HG02981 (cell line): ENCODE measurements at regions not wholly inside any gene's neighbourhood (a gene's known extent, or its start where the extent isn't known, plus 50 kb on each side); places are given as distances from the start of the nearest gene placed in this dataset.
"Not testable (repeated sequence)": the region's sequence is repeated elsewhere in the genome, so short reads cannot be mapped to it uniquely, and the experiment has no call there.

Experiments used
- ATAC-seq: cut with Tn5 transposase; IDR thresholded peaks from one replicate; pipeline ENCODE4 v1.9.1; 2021; ENCODE audit warnings: mild to moderate bottlenecking, moderate library complexity; ENCODE audit not compliant: unreplicated experiment

GRCh38 chr5:120306303-120306702 is 157.8 kb upstream of the PRR16 start:
- no peak for ATAC-seq

GRCh38 chr5:120314191-120314590 is 149.9 kb upstream of the PRR16 start:
- ATAC-seq = no peak

GRCh38 chr5:120320626-120321025 is 143.5 kb upstream of the PRR16 start:
- ATAC-seq = no peak

- ATAC-seq = no peak
Measured at GRCh38 chr5:120326651-120327050, 137.4 kb upstream of the PRR16 start.

- no peak for ATAC-seq
Measured at GRCh38 chr5:120327180-120327579, 136.9 kb upstream of the PRR16 start.

- no peak for ATAC-seq
Measured at GRCh38 chr5:120329095-120329494, 135.0 kb upstream of the PRR16 start.

GRCh38 chr5:120330558-120330957 is 133.5 kb upstream of the PRR16 start:
- ATAC-seq = no peak

GRCh38 chr5:120344181-120344580 is 119.9 kb upstream of the PRR16 start:
- no peak for ATAC-seq

- no peak for ATAC-seq
Measured at GRCh38 chr5:120345947-120346346, 118.2 kb upstream of the PRR16 start.

GRCh38 chr5:120351071-120351470 is 113.0 kb upstream of the PRR16 start:
- not testable (repeated sequence) for ATAC-seq

- no peak for ATAC-seq
Measured at GRCh38 chr5:120354126-120354525, 110.0 kb upstream of the PRR16 start.

- ATAC-seq = no peak
Measured at GRCh38 chr5:120358949-120359348, 105.2 kb upstream of the PRR16 start.

- no peak for ATAC-seq
Measured at GRCh38 chr5:120361941-120362340, 102.2 kb upstream of the PRR16 start.

- ATAC-seq = no peak
Measured at GRCh38 chr5:120362426-120362825, 101.7 kb upstream of the PRR16 start.

- ATAC-seq = no peak
Measured at GRCh38 chr5:120365656-120366446, 98.2 kb upstream of the PRR16 start.

- ATAC-seq = no peak
Measured at GRCh38 chr5:120367896-120368634, 96.0 kb upstream of the PRR16 start.

- no peak for ATAC-seq
Measured at GRCh38 chr5:120368923-120369715, 95.0 kb upstream of the PRR16 start.

GRCh38 chr5:120372899-120373298 is 91.2 kb upstream of the PRR16 start:
- no peak for ATAC-seq

- ATAC-seq = no peak
Measured at GRCh38 chr5:120375248-120375647, 88.9 kb upstream of the PRR16 start.

GRCh38 chr5:120380644-120381043 is 83.5 kb upstream of the PRR16 start:
- ATAC-seq = no peak

- no peak for ATAC-seq
Measured at GRCh38 chr5:120382833-120383232, 81.3 kb upstream of the PRR16 start.
